ENCODE measurements at regions not wholly inside any gene's neighbourhood (a gene's known extent, or its start where the extent isn't known, plus 50 kb on each side); places are given as distances from the start of the nearest gene placed in this dataset.

GRCh38 chr18:65322895-65323294 is 427.9 kb upstream of the CDH7 start:
- no peak overlapping the region for H2AFZ ChIP-seq (ENCODE audit: low read depth)
- H3K4me2 ChIP-seq: no peak overlapping the region
- H3K27me3 ChIP-seq (ENCODE audit: insufficient read depth, low read depth): no peaks in the 10 kb centered on the region
- no peak overlapping the region for H3K9ac ChIP-seq
- H3K79me2 ChIP-seq (ENCODE audit: insufficient read depth, low read depth): no peaks in the 10 kb centered on the region
- no peaks in the 10 kb centered on the region for H3K4me1 ChIP-seq (ENCODE audit: low read depth, poor library complexity, severe bottlenecking)
- TF ChIP-seq CTCF (conservative IDR thresholded peaks at IDR 0.05; ENCODE audit: low read depth, low read length): no peak
- no peak overlapping the region for H3K27ac ChIP-seq
- H3K4me3 ChIP-seq (IDR thresholded peaks at IDR 0.05; ENCODE audit: insufficient read depth, low read depth, low read length): no peak overlapping the region
- H4K20me1 ChIP-seq (ENCODE audit: insufficient read depth): no peaks in the 10 kb centered on the region
- H3K36me3 ChIP-seq (ENCODE audit: insufficient read depth): no peaks in the 10 kb centered on the region

GRCh38 chr18:65298422-65298821 is 452.4 kb upstream of the CDH7 start:
- H4K20me1 ChIP-seq (ENCODE audit: insufficient read depth): no peaks in the 10 kb centered on the region
- H2AFZ ChIP-seq (ENCODE audit: low read depth): no peak overlapping the region
- no peaks in the 10 kb centered on the region for H3K79me2 ChIP-seq (ENCODE audit: insufficient read depth, low read depth)
- TF ChIP-seq CTCF (conservative IDR thresholded peaks at IDR 0.05; ENCODE audit: low read depth, low read length): no peak
- H3K27ac ChIP-seq: no peak overlapping the region
- H3K4me3 ChIP-seq (IDR thresholded peaks at IDR 0.05; ENCODE audit: insufficient read depth, low read depth, low read length): no peak overlapping the region
- H3K4me1 ChIP-seq (ENCODE audit: low read depth, poor library complexity, severe bottlenecking): peaks cover 5% of the 10 kb centered on the region
- no peaks in the 10 kb centered on the region for H3K27me3 ChIP-seq (ENCODE audit: insufficient read depth, low read depth)
- H3K36me3 ChIP-seq (ENCODE audit: insufficient read depth): no peaks in the 10 kb centered on the region
- H3K4me2 ChIP-seq: no peak overlapping the region
- no peak overlapping the region for H3K9ac ChIP-seq

- Histone ChIP-seq H2AFZ (ENCODE audit: low read depth) (no peak overlapping the region), H3K4me2 (no peak overlapping the region), H3K4me1 (ENCODE audit: low read depth, poor library complexity, severe bottlenecking) (no peaks in the 10 kb centered on the region), H4K20me1 (ENCODE audit: insufficient read depth) (no peaks in the 10 kb centered on the region), H3K9ac (no peak overlapping the region), H3K4me3 (IDR thresholded peaks at IDR 0.05; ENCODE audit: insufficient read depth, low read depth, low read length) (no peak overlapping the region), H3K79me2 (ENCODE audit: insufficient read depth, low read depth) (no peaks in the 10 kb centered on the region), H3K27me3 (ENCODE audit: insufficient read depth, low read depth) (no peaks in the 10 kb centered on the region), H3K36me3 (ENCODE audit: insufficient read depth) (no peaks in the 10 kb centered on the region), H3K27ac (no peak overlapping the region)
- TF ChIP-seq CTCF (conservative IDR thresholded peaks at IDR 0.05; ENCODE audit: low read depth, low read length): no peak
These were observed 461.9 kb upstream of the CDH7 start for GRCh38 chr18:65288908-65289307.

- TF ChIP-seq CTCF (conservative IDR thresholded peaks at IDR 0.05; ENCODE audit: low read depth, low read length): no peak
- H3K4me1 ChIP-seq (ENCODE audit: low read depth, poor library complexity, severe bottlenecking): no peaks in the 10 kb centered on the region
- H3K79me2 ChIP-seq (ENCODE audit: insufficient read depth, low read depth): no peaks in the 10 kb centered on the region
These were observed 463.2 kb upstream of the CDH7 start for GRCh38 chr18:65287652-65288051.

More at GRCh38 chr18:65287652-65288051, 463.2 kb upstream of the CDH7 start:
- Histone ChIP-seq H3K4me3 (IDR thresholded peaks at IDR 0.05; ENCODE audit: insufficient read depth, low read depth, low read length) (no peak overlapping the region), H3K4me2 (no peak overlapping the region), H3K36me3 (ENCODE audit: insufficient read depth) (no peaks in the 10 kb centered on the region), H3K9ac (no peak overlapping the region), H3K27ac (no peak overlapping the region), H4K20me1 (ENCODE audit: insufficient read depth) (no peaks in the 10 kb centered on the region), H3K27me3 (ENCODE audit: insufficient read depth, low read depth) (no peaks in the 10 kb centered on the region), H2AFZ (ENCODE audit: low read depth) (no peak overlapping the region)

All from KMS-11 (cell line).